Heart left ventricle (tissue), 13 donors: ENCODE measurements at regions not wholly inside any gene's neighbourhood (a gene's known extent, or its start where the extent isn't known, plus 50 kb on each side); places are given as distances from the start of the nearest gene placed in this dataset.

Experiments used
- POLR2A ChIP-seq, 2 donors: fragments of 450-650 bp; IDR thresholded peaks; one replicate each; pipeline ENCODE4 v1.6.1; 2017; ENCODE audit warnings: antibody characterized with exemption in 2 of 2, mild to moderate bottlenecking in 2 of 2, moderate library complexity in 2 of 2
- TF ChIP-seq, protein P1 (sequence below), 12 donors: fragments of 200-600 bp; sonication (generic) in 4 of 12; IDR thresholded peaks; one replicate each; pipeline versions ENCODE4 v1.5.0 to v1.8.0; 2018 to 2022; ENCODE audit warnings: antibody characterized with exemption in 12 of 12, mild to moderate bottlenecking in 5 of 12
- donor health status: ischemic (EF 13 %, LVEDD 7.1; RV severe dilation, severe dysfunction).
- donor health status: DM: no; HTN: yes; CAD: no.
- donor health status: DM: no; HTN: no; CAD: no.
- donor health status: ischemic (EF 25% LVEDD 6.9; RV normal size, moderate dysfunction).
- donor health status: ischemic (EF 25% LVEDD 5.7; RV mildly dilated, moderate dysfunction).
- donor health status: ischemic (EF 35%, LVEDD 5.7; RV mildly dilated, moderate dysfunction).
- donor health status: nonischemic (EF 11% LVEDD 7.7; RV severe dilation, severe dysfunction).
- donor health status: DM: yes; HTN: yes; CAD: no.
- donor health status: PGD.
- donor health status: ischemic (EF 29% LVEDD 5.4; RV normal size, mild dysfunction).
- donor health status: nonischemic (EF 23%, LVEDD 6.1; RV moderate dilation, normal function).

DNA sequence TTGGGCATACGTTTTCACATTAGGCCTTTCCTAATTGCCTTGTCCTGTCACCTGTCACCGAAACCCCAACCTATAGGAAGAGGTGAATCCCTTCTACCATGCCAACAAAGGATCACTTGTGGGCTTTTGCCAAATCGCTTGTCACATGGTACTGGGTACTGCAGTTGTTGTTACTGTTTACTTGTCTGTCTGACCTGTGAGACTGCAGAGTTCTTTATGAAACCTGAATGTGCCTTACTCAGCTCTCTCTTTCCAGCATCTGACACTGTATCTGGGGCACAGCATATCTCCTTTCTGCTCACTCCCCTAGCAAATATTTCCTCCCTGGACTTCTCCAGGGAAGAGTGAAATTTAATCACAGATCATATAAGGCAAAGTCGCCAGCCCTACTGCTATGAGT, 1272.4 kb downstream of the CDH8 start:
- TF ChIP-seq, protein P1, sequence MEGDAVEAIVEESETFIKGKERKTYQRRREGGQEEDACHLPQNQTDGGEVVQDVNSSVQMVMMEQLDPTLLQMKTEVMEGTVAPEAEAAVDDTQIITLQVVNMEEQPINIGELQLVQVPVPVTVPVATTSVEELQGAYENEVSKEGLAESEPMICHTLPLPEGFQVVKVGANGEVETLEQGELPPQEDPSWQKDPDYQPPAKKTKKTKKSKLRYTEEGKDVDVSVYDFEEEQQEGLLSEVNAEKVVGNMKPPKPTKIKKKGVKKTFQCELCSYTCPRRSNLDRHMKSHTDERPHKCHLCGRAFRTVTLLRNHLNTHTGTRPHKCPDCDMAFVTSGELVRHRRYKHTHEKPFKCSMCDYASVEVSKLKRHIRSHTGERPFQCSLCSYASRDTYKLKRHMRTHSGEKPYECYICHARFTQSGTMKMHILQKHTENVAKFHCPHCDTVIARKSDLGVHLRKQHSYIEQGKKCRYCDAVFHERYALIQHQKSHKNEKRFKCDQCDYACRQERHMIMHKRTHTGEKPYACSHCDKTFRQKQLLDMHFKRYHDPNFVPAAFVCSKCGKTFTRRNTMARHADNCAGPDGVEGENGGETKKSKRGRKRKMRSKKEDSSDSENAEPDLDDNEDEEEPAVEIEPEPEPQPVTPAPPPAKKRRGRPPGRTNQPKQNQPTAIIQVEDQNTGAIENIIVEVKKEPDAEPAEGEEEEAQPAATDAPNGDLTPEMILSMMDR (IDR thresholded peaks at IDR 0.05), result no peak
- no peak for TF ChIP-seq POLR2A (IDR thresholded peaks at IDR 0.05)
